GM19397 (cell line): ENCODE measurements at regions not wholly inside any gene's neighbourhood (a gene's known extent, or its start where the extent isn't known, plus 50 kb on each side); places are given as distances from the start of the nearest gene placed in this dataset.

Experiments used
- ATAC-seq: cut with Tn5 transposase; IDR thresholded peaks from one replicate; pipeline ENCODE4 v1.9.1; 2021; ENCODE audit warnings: mild to moderate bottlenecking, moderate library complexity; ENCODE audit not compliant: unreplicated experiment

- no peak for ATAC-seq
Measured at GRCh38 chr11:92423115-92424034, 198.8 kb downstream of the FAT3 start.

- no peak for ATAC-seq
Measured at GRCh38 chr11:92424281-92424680, 199.7 kb downstream of the FAT3 start.

GRCh38 chr11:92425127-92425526, 200.5 kb downstream of the FAT3 start:
- no peak for ATAC-seq

GRCh38 chr11:92432515-92432914, 207.9 kb downstream of the FAT3 start:
- ATAC-seq: no peak

GRCh38 chr11:92436034-92436920, 211.7 kb downstream of the FAT3 start:
- no peak for ATAC-seq

GRCh38 chr11:92439133-92439532, 214.5 kb downstream of the FAT3 start:
- no peak for ATAC-seq

GRCh38 chr11:92440701-92441442, 216.3 kb downstream of the FAT3 start:
- ATAC-seq: no peak

GRCh38 chr11:92441443-92441726, 216.8 kb downstream of the FAT3 start:
- ATAC-seq: no peak

- ATAC-seq: no peak
Measured at GRCh38 chr11:92443199-92443598, 218.6 kb downstream of the FAT3 start.

GRCh38 chr11:92447586-92447985, 223.0 kb downstream of the FAT3 start:
- no peak for ATAC-seq

- ATAC-seq: no peak
Measured at GRCh38 chr11:92449222-92449621, 224.6 kb downstream of the FAT3 start.

- no peak for ATAC-seq
Measured at GRCh38 chr11:92449780-92450179, 225.2 kb downstream of the FAT3 start.

- no peak for ATAC-seq
Measured at GRCh38 chr11:92451063-92451462, 226.4 kb downstream of the FAT3 start.

- ATAC-seq: no peak
Measured at GRCh38 chr11:92453055-92453454, 228.4 kb downstream of the FAT3 start.

- ATAC-seq: no peak
Measured at GRCh38 chr11:92455210-92455790, 230.7 kb downstream of the FAT3 start.

GRCh38 chr11:92457250-92457649, 232.6 kb downstream of the FAT3 start:
- no peak for ATAC-seq

GRCh38 chr11:92458486-92458885, 233.9 kb downstream of the FAT3 start:
- ATAC-seq: no peak

- ATAC-seq: no peak
Measured at GRCh38 chr11:92460213-92460612, 235.6 kb downstream of the FAT3 start.

- ATAC-seq: no peak
Measured at GRCh38 chr11:92461447-92461846, 236.8 kb downstream of the FAT3 start.

- no peak for ATAC-seq
Measured at GRCh38 chr11:92462821-92463220, 238.2 kb downstream of the FAT3 start.

GRCh38 chr11:92464822-92465221, 240.2 kb downstream of the FAT3 start:
- ATAC-seq: no peak
